ENCODE measurements at regions not wholly inside any gene's neighbourhood (a gene's known extent, or its start where the extent isn't known, plus 50 kb on each side); places are given as distances from the start of the nearest gene placed in this dataset.
"Not testable (repeated sequence)": the region's sequence is repeated elsewhere in the genome, so short reads cannot be mapped to it uniquely, and the experiment has no call there.

- DNase-seq (ENCODE audit: low read depth in 2 of 2): no peak
These were observed 51.2 kb upstream of the MEX3C start for GRCh38 chr18:51248685-51249084.

- DNase-seq (ENCODE audit: low read depth in 2 of 2): no peak
These were observed 52.5 kb upstream of the MEX3C start for GRCh38 chr18:51250006-51250405.

GRCh38 chr18:51250458-51251024 lies 53.1 kb upstream of the MEX3C start:
- no peak for DNase-seq (ENCODE audit: low read depth in 2 of 2)

GRCh38 chr18:51251625-51252024 lies 54.1 kb upstream of the MEX3C start:
- no peak for DNase-seq (ENCODE audit: low read depth in 2 of 2)

- no peak for DNase-seq (ENCODE audit: low read depth in 2 of 2)
These were observed 56.0 kb upstream of the MEX3C start for GRCh38 chr18:51253476-51253875.

GRCh38 chr18:51255693-51256092 lies 58.2 kb upstream of the MEX3C start:
- DNase-seq (ENCODE audit: low read depth in 2 of 2): no peak

GRCh38 chr18:51257150-51257549 lies 59.7 kb upstream of the MEX3C start:
- no peak for DNase-seq (ENCODE audit: low read depth in 2 of 2)

GRCh38 chr18:51260118-51260517 lies 62.6 kb upstream of the MEX3C start:
- DNase-seq (ENCODE audit: low read depth in 2 of 2): no peak

GRCh38 chr18:51266077-51266476 lies 68.6 kb upstream of the MEX3C start:
- not testable (repeated sequence) for DNase-seq (ENCODE audit: low read depth in 2 of 2)

- DNase-seq (ENCODE audit: low read depth in 2 of 2): no peak
These were observed 69.3 kb upstream of the MEX3C start for GRCh38 chr18:51266773-51267172.

GRCh38 chr18:51273437-51273836 lies 76.0 kb upstream of the MEX3C start:
- no peak for DNase-seq (ENCODE audit: low read depth in 2 of 2)

GRCh38 chr18:51275712-51276476 lies 78.4 kb upstream of the MEX3C start:
- no peak for DNase-seq (ENCODE audit: low read depth in 2 of 2)

GRCh38 chr18:51278045-51278649 lies 80.7 kb upstream of the MEX3C start:
- no peak for DNase-seq (ENCODE audit: low read depth in 2 of 2)

- no peak for DNase-seq (ENCODE audit: low read depth in 2 of 2)
These were observed 82.0 kb upstream of the MEX3C start for GRCh38 chr18:51279367-51279984.

GRCh38 chr18:51287818-51288508 lies 90.5 kb upstream of the MEX3C start:
- DNase-seq (ENCODE audit: low read depth in 2 of 2): no peak

GRCh38 chr18:51288582-51288981 lies 91.1 kb upstream of the MEX3C start:
- no peak for DNase-seq (ENCODE audit: low read depth in 2 of 2)

GRCh38 chr18:51290860-51291259 lies 93.4 kb upstream of the MEX3C start:
- no peak for DNase-seq (ENCODE audit: low read depth in 2 of 2)

- DNase-seq (ENCODE audit: low read depth in 2 of 2): no peak
These were observed 103.4 kb upstream of the MEX3C start for GRCh38 chr18:51300912-51301311.

- no peak for DNase-seq (ENCODE audit: low read depth in 2 of 2)
These were observed 103.9 kb upstream of the MEX3C start for GRCh38 chr18:51301376-51301775.

- DNase-seq (ENCODE audit: low read depth in 2 of 2): no peak
These were observed 119.2 kb upstream of the MEX3C start for GRCh38 chr18:51316677-51317076.

GRCh38 chr18:51321696-51322095 lies 124.2 kb upstream of the MEX3C start:
- DNase-seq (ENCODE audit: low read depth in 2 of 2): no peak

- no peak for DNase-seq (ENCODE audit: low read depth in 2 of 2)
These were observed 126.5 kb upstream of the MEX3C start for GRCh38 chr18:51323961-51324360.

All from fibroblast of skin of left quadriceps (primary cell).